ENCODE measurements at regions not wholly inside any gene's neighbourhood (a gene's known extent, or its start where the extent isn't known, plus 50 kb on each side); places are given as distances from the start of the nearest gene placed in this dataset.
"Not testable (repeated sequence)": the region's sequence is repeated elsewhere in the genome, so short reads cannot be mapped to it uniquely, and the experiment has no call there.

DNA sequence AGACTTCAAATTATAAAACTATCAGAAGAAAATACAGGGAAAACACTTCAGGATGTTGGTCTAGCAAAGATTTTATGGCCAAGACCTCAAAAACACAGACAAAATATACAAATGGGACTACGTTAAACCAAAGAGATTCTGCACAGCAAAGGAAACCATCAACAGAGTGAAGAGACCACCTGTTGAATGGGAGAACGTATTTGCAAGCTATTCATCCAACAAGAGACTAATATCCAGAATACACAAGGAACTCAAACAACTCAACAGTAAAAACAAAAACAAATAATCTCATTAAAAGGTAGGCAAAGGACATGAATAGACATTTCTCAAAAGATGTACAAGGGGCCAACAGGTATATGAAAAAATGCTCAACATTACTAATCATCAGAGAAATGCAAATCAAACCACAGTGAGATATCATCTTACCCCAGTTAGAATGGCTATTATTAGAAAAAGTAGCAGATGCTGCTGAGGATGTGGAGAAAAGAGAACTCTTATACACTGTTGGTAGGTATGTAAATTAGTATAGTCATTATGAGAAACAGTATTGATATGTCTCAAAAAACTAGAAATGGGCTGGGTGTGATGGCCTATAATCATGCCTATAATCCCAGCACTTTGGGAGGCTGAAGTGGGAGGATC is 112.6 kb downstream of the LRIG2 start:
- peak; percentile 77 to 78 for DNase-seq

DNA sequence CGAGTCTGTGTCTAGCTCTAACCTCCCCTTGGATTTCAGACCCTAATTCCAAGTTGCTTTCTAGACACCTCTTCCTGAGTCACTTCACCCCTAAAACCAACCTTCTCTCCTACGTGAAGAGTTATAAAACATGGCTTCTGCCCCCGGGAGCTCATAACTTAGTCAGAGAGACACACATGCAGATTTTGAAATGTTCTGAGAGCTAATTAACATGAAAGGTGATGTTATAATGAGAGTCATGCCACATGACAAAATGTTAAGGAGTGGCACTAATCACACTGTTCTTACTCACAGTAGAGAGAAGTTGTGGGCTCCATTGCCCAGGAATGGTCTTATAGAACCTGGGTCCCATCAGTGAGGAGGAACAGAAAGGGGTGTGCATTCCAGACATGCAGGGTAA is 117.1 kb downstream of the LRIG2 start:
- no peak for DNase-seq

DNA sequence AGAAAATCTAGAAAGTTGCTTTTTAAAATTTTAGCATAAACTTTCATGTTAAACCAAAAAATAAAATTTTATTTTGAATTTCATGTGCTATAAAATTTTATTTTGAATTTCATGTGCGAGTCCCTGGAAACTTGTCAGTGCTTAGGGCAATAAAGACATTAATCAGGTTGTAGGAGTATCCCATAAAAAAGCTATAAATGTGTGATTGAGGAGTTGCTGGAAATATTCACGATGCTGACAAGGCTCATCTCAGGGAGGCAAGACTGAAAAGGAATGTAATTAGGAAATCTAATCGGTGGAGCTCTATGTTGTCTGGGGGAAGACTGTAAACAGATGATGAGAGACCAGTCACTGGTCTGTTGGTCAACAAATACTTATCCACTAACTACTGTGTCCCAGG is 117.9 kb downstream of the LRIG2 start:
- DNase-seq = no peak

DNA sequence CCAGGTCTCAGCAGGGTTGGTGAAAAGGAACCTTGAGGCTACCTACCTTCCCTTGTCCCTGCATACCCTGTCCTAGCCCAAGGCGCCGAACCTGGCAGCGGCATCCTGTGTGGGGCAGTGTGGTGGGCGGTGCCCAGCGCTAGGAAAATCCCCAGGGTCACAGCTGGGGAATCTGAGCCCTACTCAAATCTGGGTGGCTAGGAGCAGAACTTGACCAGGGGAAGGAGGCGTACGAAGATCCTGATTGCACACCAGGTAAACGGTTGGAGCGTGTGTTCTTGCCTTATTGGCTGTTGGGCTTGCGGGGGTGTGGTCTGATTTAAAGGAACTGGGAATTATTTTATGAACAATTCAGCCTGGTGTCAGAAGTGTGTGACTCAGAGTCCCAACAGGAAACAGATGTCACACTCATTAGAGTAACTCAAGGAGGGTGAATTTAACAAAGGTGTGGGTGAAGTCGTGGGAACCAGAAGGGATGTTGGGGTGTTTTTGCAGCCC is 118.6 kb downstream of the LRIG2 start:
- no peak for DNase-seq

DNA sequence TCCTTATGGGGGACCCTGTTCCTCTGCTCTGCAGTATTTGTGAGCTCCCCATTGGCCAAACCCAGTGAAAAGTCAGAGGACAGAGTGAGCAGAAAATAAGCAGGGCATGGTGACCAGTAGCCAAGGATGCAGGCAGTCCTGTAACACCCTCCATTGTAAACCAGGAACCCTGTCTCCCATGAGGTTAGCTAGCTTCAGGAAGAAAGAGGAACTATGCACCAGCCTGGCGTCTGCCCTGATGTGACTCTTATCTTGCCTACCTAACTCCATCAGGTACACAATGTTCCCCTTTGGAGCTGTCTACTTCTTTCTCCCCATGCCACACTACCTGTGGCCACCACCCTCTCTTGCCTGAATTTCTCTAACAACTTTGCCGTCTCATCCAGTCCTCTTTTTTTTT is 119.2 kb downstream of the LRIG2 start:
- no peak for DNase-seq

- DNase-seq = no peak
Observed at GRCh38 chr1:113192980-113193379, 120.0 kb downstream of the LRIG2 start.

DNA sequence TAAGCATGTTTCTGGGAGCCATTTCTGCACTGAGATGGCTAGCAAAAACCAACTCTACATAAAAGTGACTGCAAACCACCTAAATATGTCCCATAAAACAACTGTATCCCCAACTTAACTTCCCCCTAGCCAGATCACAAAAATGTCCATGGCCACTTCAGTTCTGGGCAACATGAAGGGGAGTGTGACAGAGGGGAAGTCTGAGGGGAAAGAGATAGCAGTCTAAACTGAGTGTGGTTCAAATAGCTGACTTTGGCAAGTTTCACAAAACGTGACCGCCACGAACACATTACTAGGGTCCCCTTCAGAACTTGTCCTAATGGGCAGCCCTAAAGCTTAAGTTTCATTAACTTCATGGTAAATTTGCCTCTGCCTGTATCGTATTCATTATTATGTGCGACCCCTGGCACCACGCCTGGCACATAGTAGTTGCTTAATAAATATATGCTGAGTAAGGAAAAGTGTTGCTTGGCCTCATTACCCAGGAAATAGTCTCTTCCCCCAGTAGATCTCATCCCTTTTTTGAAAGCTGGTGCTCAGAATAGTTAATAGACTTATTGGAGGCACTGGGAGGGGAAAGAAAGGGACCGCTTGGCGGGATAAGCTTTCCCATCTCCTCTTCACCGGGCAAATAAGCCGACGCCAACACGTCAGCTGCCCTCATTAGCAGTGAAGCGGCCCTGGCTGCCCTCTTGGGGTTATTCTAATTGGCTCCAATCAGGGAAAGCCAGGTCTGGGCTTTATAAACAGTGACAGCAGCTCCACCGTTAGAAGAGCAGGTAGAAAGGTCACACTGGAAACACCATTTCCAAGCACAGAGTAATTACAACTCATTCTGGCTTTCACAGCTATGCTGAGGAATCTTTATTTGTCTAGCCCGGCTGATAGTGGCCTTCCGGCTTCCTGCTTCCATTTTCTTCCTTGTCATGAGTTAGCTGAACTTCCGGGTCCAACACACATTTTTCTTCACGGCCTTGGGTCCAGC is 122.1 kb downstream of the LRIG2 start:
- no peak for DNase-seq

DNA sequence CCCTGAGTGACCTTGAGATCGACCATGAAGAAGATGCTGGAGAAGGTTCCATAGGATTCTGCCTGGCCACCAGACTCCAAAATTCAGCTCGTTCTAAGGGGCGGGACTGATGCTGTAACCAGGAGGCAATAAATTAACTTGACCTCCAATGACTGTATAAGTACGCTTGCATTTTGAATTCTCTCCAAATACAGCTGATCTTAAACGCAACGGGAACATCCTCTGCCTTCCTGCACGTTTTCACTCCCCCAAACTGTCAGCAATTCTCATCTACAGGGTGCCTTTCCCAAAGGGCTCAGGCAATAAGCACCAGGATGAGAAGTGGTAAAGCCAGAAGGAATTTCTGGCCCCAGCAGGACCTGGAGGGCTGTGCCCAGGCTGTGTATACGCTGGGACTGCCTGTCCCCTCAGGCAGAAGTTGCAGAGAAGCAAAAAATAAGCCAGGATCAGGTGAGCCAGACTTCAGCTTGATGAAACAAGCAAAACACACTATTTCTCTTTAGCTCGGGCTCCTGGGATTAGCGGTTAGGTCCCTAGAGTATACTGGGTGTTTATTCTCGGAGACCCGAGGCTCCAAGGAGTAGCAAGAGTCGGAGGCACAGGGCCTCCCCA is 124.8 kb downstream of the LRIG2 start:
- DNase-seq = no peak

DNA sequence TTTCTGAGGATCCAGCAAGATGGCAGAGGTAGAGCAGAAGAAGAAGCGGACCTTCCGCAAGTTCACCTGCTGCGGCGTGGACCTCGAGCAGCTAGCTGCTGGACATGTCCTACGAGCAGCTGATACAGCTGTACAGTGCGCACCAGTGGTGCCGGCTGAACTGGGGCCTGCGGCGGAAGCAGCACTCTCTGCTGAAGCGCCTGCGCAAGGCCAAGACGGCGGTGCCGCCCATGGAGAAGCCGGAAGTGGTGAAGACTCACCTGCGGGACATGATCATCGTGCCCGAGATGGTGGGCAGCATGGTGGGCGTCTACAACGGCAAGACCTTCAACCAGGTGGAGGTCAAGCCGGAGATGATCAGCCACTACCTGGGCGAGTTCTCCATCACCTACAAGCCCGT is 125.8 kb downstream of the LRIG2 start:
- no peak for DNase-seq

- DNase-seq = no peak
Observed at GRCh38 chr1:113199760-113200455, 126.9 kb downstream of the LRIG2 start.

DNA sequence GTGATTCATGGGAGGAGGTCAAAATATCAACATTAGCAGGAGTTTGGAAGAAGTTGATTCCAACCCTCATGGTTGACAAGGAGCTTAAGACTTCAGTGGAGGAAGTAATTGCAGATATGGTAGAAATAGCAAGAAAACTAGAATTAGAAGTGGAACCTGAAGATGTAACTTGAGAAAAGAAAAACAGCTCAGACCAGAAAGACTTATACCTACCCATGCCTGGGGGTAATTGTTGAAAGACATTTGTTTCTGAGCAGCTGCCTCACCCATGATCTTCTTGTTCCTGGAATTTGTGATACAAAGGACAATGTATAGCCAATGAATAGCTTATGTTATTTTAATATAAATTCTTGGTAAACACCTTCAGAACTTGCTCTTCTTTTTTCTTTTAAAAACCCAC is 128.6 kb downstream of the LRIG2 start:
- no peak for DNase-seq

GRCh38 chr1:113205980-113206766 is 133.2 kb downstream of the LRIG2 start:
- no peak for DNase-seq

GRCh38 chr1:113207019-113207418 is 134.0 kb downstream of the LRIG2 start:
- no peak for DNase-seq

DNA sequence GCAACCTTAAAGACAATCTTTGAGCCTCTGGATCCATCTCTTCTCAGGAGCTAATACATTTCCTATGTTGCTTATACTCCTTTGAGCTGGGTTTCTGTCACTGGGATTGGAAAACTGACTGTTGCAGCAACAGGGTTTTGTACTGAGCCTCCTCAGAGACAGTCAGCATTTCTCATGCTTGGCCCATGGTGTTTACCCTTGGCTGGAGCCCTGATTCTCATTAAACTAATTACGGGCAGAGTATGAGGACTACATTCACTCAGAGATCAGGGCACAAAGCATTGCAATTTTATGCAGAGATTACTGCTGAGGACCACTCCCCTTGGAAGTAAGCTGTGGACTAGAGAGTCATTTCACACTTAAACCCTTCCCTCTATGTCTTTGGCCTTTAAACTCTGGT is 134.5 kb downstream of the LRIG2 start:
- no peak for DNase-seq

DNA sequence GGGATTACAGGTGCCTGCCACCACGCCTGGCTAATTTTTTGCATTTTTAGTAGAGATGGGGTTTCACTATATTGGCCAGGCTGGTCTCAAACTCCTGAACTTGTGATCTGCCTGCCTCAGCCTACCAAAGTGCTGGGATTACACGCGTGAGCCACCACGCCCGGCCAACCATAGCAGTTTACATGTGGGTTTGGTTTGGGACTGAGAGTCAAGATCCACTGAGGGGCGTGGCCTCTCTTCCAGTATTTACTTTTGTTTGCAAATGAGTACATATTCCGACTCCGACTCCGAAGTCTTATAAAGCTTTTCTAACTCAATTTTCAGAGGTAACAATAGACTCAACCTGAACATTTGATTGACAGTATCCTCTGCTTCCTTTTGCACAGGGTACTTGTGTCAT is 135.4 kb downstream of the LRIG2 start:
- not testable (repeated sequence) for DNase-seq

DNA sequence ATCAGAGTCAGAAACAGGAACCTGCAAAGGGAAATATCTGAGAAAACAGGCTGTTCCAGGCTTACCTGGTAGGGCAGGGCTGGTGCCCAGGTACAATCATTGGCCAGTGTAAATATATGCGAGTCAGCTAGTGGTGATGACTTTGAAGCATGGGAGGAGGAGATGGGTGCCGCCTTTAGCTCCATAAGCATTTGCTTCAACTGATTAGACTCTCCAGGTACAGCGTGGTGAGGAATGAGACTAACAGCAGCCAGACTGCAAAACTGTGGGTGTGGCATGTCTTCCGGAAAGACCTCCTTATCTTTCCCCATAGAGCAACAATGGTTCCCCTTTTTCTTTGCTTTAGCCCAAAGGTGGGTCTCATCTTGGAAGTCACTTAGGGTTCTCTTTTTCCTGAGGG is 137.2 kb downstream of the LRIG2 start:
- peak in 1 of 2 experiments; percentile 31 for DNase-seq

DNA sequence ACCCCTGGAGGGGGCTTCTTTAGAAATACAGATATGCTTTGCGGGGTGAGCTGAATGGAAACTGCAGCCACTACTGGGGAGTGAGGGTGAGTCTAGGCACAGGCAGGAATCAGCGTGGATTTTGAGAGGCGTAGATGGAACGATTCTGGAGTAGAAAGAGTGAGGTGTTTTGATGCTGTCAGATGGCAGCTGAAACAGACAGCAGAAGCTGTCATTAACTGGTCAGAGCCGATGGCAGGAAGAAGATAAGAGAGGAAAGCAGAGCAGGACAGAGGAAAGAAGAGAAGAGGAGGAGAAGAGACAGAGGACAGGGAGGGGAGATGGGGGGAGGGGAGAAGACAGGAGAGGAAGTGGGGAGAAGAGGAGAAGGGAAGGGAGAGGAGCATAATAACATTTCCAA is 138.5 kb downstream of the LRIG2 start:
- no peak for DNase-seq

DNA sequence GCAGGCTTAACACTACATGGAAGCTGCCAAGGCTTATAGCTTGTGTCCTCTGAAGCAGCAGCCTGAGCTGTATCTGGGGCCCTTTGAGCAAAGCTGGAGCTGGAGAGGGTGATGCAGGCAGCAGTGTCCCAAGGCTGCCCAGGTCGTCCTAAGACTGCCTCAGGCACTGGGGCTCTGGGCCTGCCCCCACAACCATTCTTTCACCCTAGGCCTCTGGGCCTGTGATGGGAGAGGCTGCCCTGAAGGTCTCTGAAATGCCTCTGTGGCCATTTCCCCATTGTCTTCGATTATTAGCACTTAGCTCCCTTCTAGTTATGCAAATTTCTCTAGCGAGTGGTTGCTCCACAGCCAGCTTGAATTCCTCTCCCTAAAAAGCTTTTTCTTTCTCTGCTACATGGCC is 142.0 kb downstream of the LRIG2 start:
- DNase-seq = no peak

GRCh38 chr1:113216664-113217063 is 143.7 kb downstream of the LRIG2 start:
- DNase-seq = no peak

GRCh38 chr1:113217447-113218208 is 144.6 kb downstream of the LRIG2 start:
- DNase-seq = no peak

DNA sequence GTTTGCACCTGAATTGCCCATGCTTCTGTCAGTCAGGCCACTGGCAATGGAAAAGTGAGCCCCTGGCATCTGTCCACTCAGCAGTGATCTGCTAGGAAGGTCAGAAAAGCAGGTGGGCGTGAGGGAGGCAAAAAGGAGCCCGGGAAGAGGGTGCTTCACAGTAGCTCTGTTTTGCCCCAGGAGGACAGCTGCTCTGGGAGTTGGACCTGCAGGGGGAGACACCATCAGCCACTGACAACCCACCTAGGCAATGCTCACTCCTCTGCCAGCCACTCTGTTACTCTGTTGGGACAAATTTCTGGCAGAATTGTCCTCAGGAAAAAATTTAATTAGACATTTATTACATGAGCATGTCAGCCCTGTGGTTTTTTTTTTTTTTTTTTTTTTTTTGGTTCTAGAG is 146.4 kb downstream of the LRIG2 start:
- DNase-seq = peak in 1 of 2 experiments; percentile 20
